T-cell (primary cell): ENCODE measurements at regions not wholly inside any gene's neighbourhood (a gene's known extent, or its start where the extent isn't known, plus 50 kb on each side); places are given as distances from the start of the nearest gene placed in this dataset.

ENCODE experiments used
- ATAC-seq, 4 experiments: fragments of 200-7000 bp in 3 of 4; fragments of 150-1000 bp in 1 of 4; cut with Tn5 transposase; replicated peaks in 1 of 4; 1 replicate in 3 of 4; 2 replicates in 1 of 4; pipeline ENCODE4 v1.10.0; 2021; ENCODE audit warnings: moderate library complexity in 3 of 4, mild to moderate bottlenecking in 2 of 4, moderate number of reproducible peaks in 1 of 4
- CTCF ChIA-PET, 2 donors: fragments of 300-600 bp; sonication (Branson Sonifier 250); formaldehyde crosslinking; loops; one replicate each; lab custom pipeline; 2022; ENCODE audit warnings: antibody characterized with exemption in 2 of 2; lab: Charles Lee
- POLR2A ChIA-PET, 2 donors: fragments of 300-600 bp; sonication (Branson Sonifier 250); formaldehyde crosslinking; loops; one replicate each; lab custom pipeline; 2022; ENCODE audit warnings: antibody characterized with exemption in 2 of 2; lab: Charles Lee
- DNase-seq, 35 experiments: peaks; one replicate each; pipeline versions ENCODE4 v3.0.0 to v3.0.0-alpha.2; 2013 to 2023
- H3K27ac ChIP-seq: one replicate; pipeline ENCODE4 v1.5.1; 2013; ENCODE audit warnings: low read length
- H3K27me3 ChIP-seq, 2 experiments: replicated peaks in 1 of 2; 1 replicate in 1 of 2; 2 replicates in 1 of 2; pipeline versions ENCODE4 v1.6.1 to v1.7.0; 2013; ENCODE audit warnings: low read length in 1 of 2, mixed read lengths in 1 of 2; ENCODE audit not compliant: control insufficient read depth in 2 of 2, insufficient read depth in 2 of 2; ENCODE audit errors: extremely low read depth in 1 of 2
- H3K36me3 ChIP-seq, 2 donors: 1 replicate in 1 of 2; 2 replicates in 1 of 2; pipeline versions ENCODE4 v1.6.1 to v1.7.0; 2013; ENCODE audit warnings: low read length in 1 of 2; ENCODE audit not compliant: control insufficient read depth in 2 of 2, insufficient read depth in 1 of 2; ENCODE audit errors: extremely low read depth in 1 of 2
- H3K4me1 ChIP-seq, 2 experiments: 1 replicate in 1 of 2; 2 replicates in 1 of 2; pipeline versions ENCODE4 v1.6.1 to v1.7.0; 2013; ENCODE audit warnings: low read length in 2 of 2, mixed read lengths in 1 of 2; ENCODE audit not compliant: insufficient read depth in 2 of 2, control insufficient read depth in 1 of 2; ENCODE audit errors: extremely low read depth in 1 of 2
- H3K4me3 ChIP-seq, 2 donors: 1 replicate in 1 of 2; 2 replicates in 1 of 2; pipeline versions ENCODE4 v1.5.1 to v1.7.0; 2013; ENCODE audit warnings: mild to moderate bottlenecking in 2 of 2, low read length in 1 of 2, moderate library complexity in 1 of 2; ENCODE audit not compliant: control insufficient read depth in 1 of 2; ENCODE audit errors: extremely low read depth in 1 of 2
- H3K9me3 ChIP-seq: 2 replicates; pipeline ENCODE4 v1.7.0; 2013
- H3K27ac Mint-ChIP-seq, 2 donors: one replicate each; pipeline ENCODE4 v1.8.0; 2020 to 2021; ENCODE audit warnings: mild to moderate bottlenecking in 2 of 2, mixed read lengths in 2 of 2
- H3K27me3 Mint-ChIP-seq, 2 donors: one replicate each; pipeline ENCODE4 v1.8.0; 2021 to 2022; ENCODE audit warnings: mixed read lengths in 2 of 2
- H3K36me3 Mint-ChIP-seq: one replicate; pipeline ENCODE4 v1.8.0; 2021; ENCODE audit warnings: mixed read lengths
- H3K4me1 Mint-ChIP-seq, 3 donors: one replicate each; pipeline ENCODE4 v1.8.0; 2020 to 2022; ENCODE audit warnings: mixed read lengths in 3 of 3, mild to moderate bottlenecking in 1 of 3
- H3K4me3 Mint-ChIP-seq, 3 donors: one replicate each; pipeline ENCODE4 v1.8.0; 2020 to 2022; ENCODE audit warnings: mild to moderate bottlenecking in 3 of 3, mixed read lengths in 3 of 3, moderate library complexity in 3 of 3
- H3K9me3 Mint-ChIP-seq, 3 donors: one replicate each; pipeline ENCODE4 v1.8.0; 2020 to 2022; ENCODE audit warnings: mixed read lengths in 3 of 3
- WGBS: methylation state at CpG from one replicate; pipeline ENCODE4 v1.1.5; 2013; ENCODE audit warnings: missing lambda C conversion rate; ENCODE audit not compliant: insufficient coverage; 5-methylcytosine and 5-hydroxymethylcytosine counted together

GRCh38 chr6:170461556-170462365 is 91.3 kb downstream of the PSMB1 start:
- WGBS = 89% methylated on average over 14 of the region's 23 CpGs
- H3K27me3 ChIP-seq = peaks cover 0 to 31% of the 10 kb centered on the region in 2 experiments
- no peak overlapping the region for H3K4me3 ChIP-seq
- Mint-ChIP-seq H3K27ac (no peak overlapping the region), H3K4me3 (no peak overlapping the region), H3K27me3 (peaks cover 7 to 18% of the 10 kb centered on the region in 2 donors), H3K36me3 (no peaks in the 10 kb centered on the region), H3K4me1 (peaks cover 4 to 13% (median 10%) of the 10 kb centered on the region in 3 donors), H3K9me3 (no peaks in the 10 kb centered on the region)
- H3K36me3 ChIP-seq = no peaks in the 10 kb centered on the region
- H3K27ac ChIP-seq = no peak overlapping the region
- H3K4me1 ChIP-seq = peaks cover 0 to 52% of the 10 kb centered on the region in 2 experiments
- ChIA-PET POLR2A (no interaction called here), CTCF (no interaction called here)
- no peak for ATAC-seq
- DNase-seq = no peak
- H3K9me3 ChIP-seq = no peaks in the 10 kb centered on the region

GRCh38 chr6:170461111-170461510 is 92.0 kb downstream of the PSMB1 start:
- Histone ChIP-seq H3K9me3 (no peaks in the 10 kb centered on the region), H3K27ac (no peak overlapping the region), H3K4me3 (no peak overlapping the region), H3K36me3 (no peaks in the 10 kb centered on the region), H3K4me1 (peaks cover 0 to 52% of the 10 kb centered on the region in 2 experiments), H3K27me3 (peaks cover 0 to 32% of the 10 kb centered on the region in 2 experiments)
- Mint-ChIP-seq H3K36me3 (no peaks in the 10 kb centered on the region), H3K27ac (no peak overlapping the region), H3K4me1 (peaks cover 4 to 13% (median 10%) of the 10 kb centered on the region in 3 donors), H3K9me3 (no peaks in the 10 kb centered on the region), H3K4me3 (no peak overlapping the region), H3K27me3 (peaks cover 7 to 18% of the 10 kb centered on the region in 2 donors)
- DNase-seq (no peak), ATAC-seq (no peak)
- 82% methylated on average over 8 of the region's 10 CpGs for WGBS
- CTCF ChIA-PET = no interaction called here
- POLR2A ChIA-PET = interaction anchor here in 1 of 2 donors (0.6 kb wide), 1 partner anchor 20 kb away, joined by 3 read pairs; no protein-coding TSS in a partner anchor

GRCh38 chr6:170460641-170461040 is 92.5 kb downstream of the PSMB1 start:
- no peaks in the 10 kb centered on the region for H3K9me3 ChIP-seq
- H3K4me1 ChIP-seq = peaks cover 0 to 52% of the 10 kb centered on the region in 2 experiments
- Mint-ChIP-seq H3K36me3 (no peaks in the 10 kb centered on the region), H3K27ac (no peak overlapping the region), H3K9me3 (no peaks in the 10 kb centered on the region), H3K4me3 (no peak overlapping the region), H3K27me3 (peaks cover 7 to 18% of the 10 kb centered on the region in 2 donors), H3K4me1 (peaks cover 4 to 13% (median 10%) of the 10 kb centered on the region in 3 donors)
- no peak overlapping the region for H3K27ac ChIP-seq
- no peak overlapping the region for H3K4me3 ChIP-seq
- CTCF ChIA-PET = no interaction called here
- no CpG with 5 or more reads among the region's 7 CpGs for WGBS
- no peaks in the 10 kb centered on the region for H3K36me3 ChIP-seq
- ATAC-seq (no peak), DNase-seq (no peak)
- POLR2A ChIA-PET = interaction anchor here in 1 of 2 donors (0.6 kb wide), 1 partner anchor 20 kb away, joined by 3 read pairs; no protein-coding TSS in a partner anchor
- peaks cover 0 to 32% of the 10 kb centered on the region in 2 experiments for H3K27me3 ChIP-seq

- H3K4me3 Mint-ChIP-seq = peak overlapping the region in 2 of 3 donors; percentile 35 to 48
- ATAC-seq = peak in 1 of 4 experiments; percentile 54
- no peaks in the 10 kb centered on the region for H3K36me3 Mint-ChIP-seq
- Histone ChIP-seq H3K4me1 (peaks cover 0 to 50% of the 10 kb centered on the region in 2 experiments), H3K27me3 (peaks cover 0 to 32% of the 10 kb centered on the region in 2 experiments), H3K27ac (no peak overlapping the region), H3K36me3 (no peaks in the 10 kb centered on the region), H3K4me3 (no peak overlapping the region), H3K9me3 (no peaks in the 10 kb centered on the region)
- peaks cover 7 to 18% of the 10 kb centered on the region in 2 donors for H3K27me3 Mint-ChIP-seq
- H3K9me3 Mint-ChIP-seq = no peaks in the 10 kb centered on the region
- WGBS = 18% methylated on average over 5 of the region's 6 CpGs
- peak in 6 of 35 experiments; percentile 13 to 30 (median 18) for DNase-seq
- POLR2A ChIA-PET = no interaction called here
- CTCF ChIA-PET = no interaction called here
- H3K4me1 Mint-ChIP-seq = peaks cover 9 to 17% (median 10%) of the 10 kb centered on the region in 3 donors
- H3K27ac Mint-ChIP-seq = no peak overlapping the region
Measured at GRCh38 chr6:170459451-170459850, 93.7 kb downstream of the PSMB1 start.

- ChIA-PET CTCF (no interaction called here), POLR2A (no interaction called here)
- peaks cover 0 to 29% of the 10 kb centered on the region in 2 experiments for H3K4me1 ChIP-seq
- H3K36me3 Mint-ChIP-seq = no peaks in the 10 kb centered on the region
- no peaks in the 10 kb centered on the region for H3K9me3 ChIP-seq
- H3K9me3 Mint-ChIP-seq = no peaks in the 10 kb centered on the region
- peaks cover 6 to 16% (median 12%) of the 10 kb centered on the region in 3 donors for H3K4me1 Mint-ChIP-seq
- H3K27me3 Mint-ChIP-seq = peaks cover 7 to 13% of the 10 kb centered on the region in 2 donors
- no peak overlapping the region for H3K27ac ChIP-seq
- 90% methylated on average over 8 of the region's 11 CpGs for WGBS
- H3K36me3 ChIP-seq = no peaks in the 10 kb centered on the region
- peaks cover 0 to 32% of the 10 kb centered on the region in 2 experiments for H3K27me3 ChIP-seq
- H3K27ac Mint-ChIP-seq = no peak overlapping the region
- H3K4me3 ChIP-seq = no peak overlapping the region
- no peak overlapping the region for H3K4me3 Mint-ChIP-seq
- DNase-seq = no peak
- no peak for ATAC-seq
Measured at GRCh38 chr6:170456886-170457698, 96.0 kb downstream of the PSMB1 start.
